Neural crest cell (in vitro differentiated cells): ENCODE measurements at regions not wholly inside any gene's neighbourhood (a gene's known extent, or its start where the extent isn't known, plus 50 kb on each side); places are given as distances from the start of the nearest gene placed in this dataset.

Experiments
- DNase-seq: peaks from one replicate; pipeline ENCODE4 v3.0.0; 2021; ENCODE audit warnings: low read depth, mixed read lengths, low spot score
- H3K27ac Mint-ChIP-seq: one replicate; pipeline ENCODE4 v1.8.0; 2021; ENCODE audit warnings: mild to moderate bottlenecking, mixed read lengths; ENCODE audit not compliant: unreplicated experiment
- H3K27me3 Mint-ChIP-seq: 2 replicates; pipeline ENCODE4 v1.8.0; 2021; ENCODE audit warnings: low read depth, mild to moderate bottlenecking, mixed read lengths
- H3K36me3 Mint-ChIP-seq: 2 replicates; pipeline ENCODE4 v1.8.0; 2021; ENCODE audit warnings: low read depth, mild to moderate bottlenecking, mixed read lengths
- H3K4me1 Mint-ChIP-seq: 2 replicates; pipeline ENCODE4 v1.8.0; 2021; ENCODE audit warnings: mixed read lengths
- H3K4me3 Mint-ChIP-seq: one replicate; pipeline ENCODE4 v1.8.0; 2021; ENCODE audit warnings: mild to moderate bottlenecking, mixed read lengths
- H3K9me3 Mint-ChIP-seq: 2 replicates; pipeline ENCODE4 v1.8.0; 2021; ENCODE audit warnings: mixed read lengths
- TF ChIP-seq, protein P1 (sequence below): fragments of 200-600 bp; sonication (generic); conservative IDR thresholded peaks from 2 replicates; pipeline ENCODE4 v1.5.0; 2021; ENCODE audit warnings: antibody characterized with exemption, mild to moderate bottlenecking

DNA sequence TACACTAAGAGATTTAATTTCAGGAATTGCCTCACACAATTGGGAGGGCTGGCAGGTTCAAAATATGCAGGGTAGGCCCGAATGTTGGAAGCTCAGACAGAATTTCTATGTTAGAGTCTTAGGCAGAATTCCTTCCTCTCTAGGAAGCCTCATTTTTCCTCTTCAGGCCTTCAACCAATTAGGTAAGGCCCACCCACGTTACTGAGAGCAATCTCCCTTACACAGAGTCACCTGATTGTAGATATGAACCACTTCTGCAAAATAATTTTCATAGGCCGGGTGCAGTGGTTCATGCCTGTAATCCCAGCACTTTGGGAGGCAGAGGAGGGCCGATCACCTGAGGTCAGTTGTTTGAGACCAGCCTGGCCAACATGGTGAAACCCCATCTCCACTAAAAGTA lies 50.2 kb upstream of the HIVEP1 start:
- TF ChIP-seq, protein P1, sequence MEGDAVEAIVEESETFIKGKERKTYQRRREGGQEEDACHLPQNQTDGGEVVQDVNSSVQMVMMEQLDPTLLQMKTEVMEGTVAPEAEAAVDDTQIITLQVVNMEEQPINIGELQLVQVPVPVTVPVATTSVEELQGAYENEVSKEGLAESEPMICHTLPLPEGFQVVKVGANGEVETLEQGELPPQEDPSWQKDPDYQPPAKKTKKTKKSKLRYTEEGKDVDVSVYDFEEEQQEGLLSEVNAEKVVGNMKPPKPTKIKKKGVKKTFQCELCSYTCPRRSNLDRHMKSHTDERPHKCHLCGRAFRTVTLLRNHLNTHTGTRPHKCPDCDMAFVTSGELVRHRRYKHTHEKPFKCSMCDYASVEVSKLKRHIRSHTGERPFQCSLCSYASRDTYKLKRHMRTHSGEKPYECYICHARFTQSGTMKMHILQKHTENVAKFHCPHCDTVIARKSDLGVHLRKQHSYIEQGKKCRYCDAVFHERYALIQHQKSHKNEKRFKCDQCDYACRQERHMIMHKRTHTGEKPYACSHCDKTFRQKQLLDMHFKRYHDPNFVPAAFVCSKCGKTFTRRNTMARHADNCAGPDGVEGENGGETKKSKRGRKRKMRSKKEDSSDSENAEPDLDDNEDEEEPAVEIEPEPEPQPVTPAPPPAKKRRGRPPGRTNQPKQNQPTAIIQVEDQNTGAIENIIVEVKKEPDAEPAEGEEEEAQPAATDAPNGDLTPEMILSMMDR, result no peak
- Mint-ChIP-seq H3K4me1 (peaks cover 4% of the 10 kb centered on the region), H3K4me3 (no peak overlapping the region), H3K36me3 (no peaks in the 10 kb centered on the region), H3K9me3 (peaks cover 5% of the 10 kb centered on the region), H3K27ac (no peak overlapping the region), H3K27me3 (no peaks in the 10 kb centered on the region)
- no peak for DNase-seq

GRCh38 chr6:11960909-11961779 lies 51.0 kb upstream of the HIVEP1 start:
- Mint-ChIP-seq H3K36me3 (no peaks in the 10 kb centered on the region), H3K27me3 (no peaks in the 10 kb centered on the region), H3K9me3 (peaks cover 5% of the 10 kb centered on the region), H3K27ac (no peak overlapping the region), H3K4me1 (peaks cover 4% of the 10 kb centered on the region), H3K4me3 (no peak overlapping the region)
- DNase-seq, result no peak
- TF ChIP-seq, protein P1, result no peak

DNA sequence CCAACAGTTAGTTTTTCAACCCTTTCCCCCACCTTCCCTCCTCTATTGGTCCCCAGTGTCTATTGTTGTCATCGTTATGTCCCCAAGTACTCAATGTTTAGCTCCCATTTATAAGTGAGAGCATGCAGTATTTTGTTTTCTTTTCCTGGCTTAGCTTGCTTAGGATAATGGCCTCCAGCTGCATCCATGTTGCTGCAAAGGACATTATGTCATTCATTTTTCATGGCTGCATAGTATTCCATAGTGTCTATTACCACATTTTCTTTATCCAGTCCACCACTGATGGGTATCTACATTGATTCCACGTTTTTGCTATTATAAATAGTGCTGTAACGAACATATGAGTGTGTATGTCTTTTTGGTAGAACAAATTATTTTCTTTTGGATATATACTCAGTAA lies 55.3 kb upstream of the HIVEP1 start:
- Mint-ChIP-seq H3K27ac (no peak overlapping the region), H3K4me3 (no peak overlapping the region), H3K9me3 (no peaks in the 10 kb centered on the region), H3K4me1 (peaks cover 6% of the 10 kb centered on the region), H3K27me3 (no peaks in the 10 kb centered on the region), H3K36me3 (no peaks in the 10 kb centered on the region)
- TF ChIP-seq, protein P1, result no peak
- no peak for DNase-seq

DNA sequence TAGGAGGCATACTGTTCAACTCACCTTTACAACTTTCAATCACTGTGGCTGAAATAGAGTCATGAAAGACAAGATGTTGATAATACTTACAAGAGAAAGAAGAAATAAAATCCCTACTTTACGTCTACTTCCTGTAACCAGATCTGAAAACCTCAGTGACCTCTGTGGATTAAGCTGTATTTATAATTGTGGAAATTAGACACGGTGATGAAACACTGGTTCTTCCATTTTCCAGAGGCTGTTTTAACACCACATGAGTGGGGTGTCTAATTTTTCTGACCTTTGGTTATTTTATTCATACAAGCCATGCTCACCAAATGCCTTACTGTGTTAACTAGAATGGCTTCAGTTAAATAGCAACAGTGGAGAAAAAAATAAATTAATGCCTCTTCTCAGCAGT lies 58.5 kb upstream of the HIVEP1 start:
- TF ChIP-seq, protein P1, result no peak
- no peak for DNase-seq
- Mint-ChIP-seq H3K4me3 (no peak overlapping the region), H3K27me3 (no peaks in the 10 kb centered on the region), H3K9me3 (no peaks in the 10 kb centered on the region), H3K36me3 (no peaks in the 10 kb centered on the region), H3K4me1 (peaks cover 6% of the 10 kb centered on the region), H3K27ac (no peak overlapping the region)

- Mint-ChIP-seq H3K4me3 (no peak overlapping the region), H3K27ac (no peak overlapping the region), H3K9me3 (no peaks in the 10 kb centered on the region), H3K36me3 (no peaks in the 10 kb centered on the region), H3K27me3 (no peaks in the 10 kb centered on the region), H3K4me1 (peaks cover 6% of the 10 kb centered on the region)
- no peak for DNase-seq
- TF ChIP-seq, protein P1, result no peak
These were observed 59.8 kb upstream of the HIVEP1 start for GRCh38 chr6:11952316-11952715.
